ENCODE measurements at regions not wholly inside any gene's neighbourhood (a gene's known extent, or its start where the extent isn't known, plus 50 kb on each side); places are given as distances from the start of the nearest gene placed in this dataset.

DNA sequence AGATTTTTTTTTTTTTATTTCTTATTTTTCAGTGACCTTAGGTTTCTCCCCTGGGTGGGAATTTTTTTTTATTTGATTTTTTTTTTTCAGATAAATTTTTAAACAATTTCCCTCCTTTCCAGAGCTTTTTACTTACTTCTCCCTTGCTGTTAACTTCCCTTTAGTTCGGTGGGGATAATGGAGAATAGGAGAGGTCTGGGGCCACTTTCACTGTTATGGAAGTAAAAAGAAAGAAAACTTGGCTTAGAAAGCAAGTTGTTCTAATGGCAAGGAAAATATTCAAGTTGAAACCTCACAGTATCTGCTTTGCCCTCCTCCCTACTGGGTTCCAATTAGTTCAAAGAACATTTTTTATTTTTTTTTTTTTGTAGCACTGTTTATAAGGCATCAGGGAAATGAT, 537.1 kb upstream of the NXPH2 start:
- Histone ChIP-seq H3K27me3 (ENCODE audit: insufficient read depth, poor library complexity, severe bottlenecking) (no peaks in the 10 kb centered on the region), H3K4me3 (replicated peaks; ENCODE audit: insufficient read depth, low read length) (no peak overlapping the region), H3K27ac (replicated peaks) (no peak overlapping the region)
- DNase-seq (ENCODE audit: low read depth in 1 of 2, low spot score in 1 of 2) = no peak
- TF ChIP-seq GABPA (IDR thresholded peaks at IDR 0.05; ENCODE audit: low read depth) (no peak), POLR2AphosphoS5 (IDR thresholded peaks at IDR 0.05; ENCODE audit: low read depth) (no peak)
- TF ChIP-seq, protein P1, sequence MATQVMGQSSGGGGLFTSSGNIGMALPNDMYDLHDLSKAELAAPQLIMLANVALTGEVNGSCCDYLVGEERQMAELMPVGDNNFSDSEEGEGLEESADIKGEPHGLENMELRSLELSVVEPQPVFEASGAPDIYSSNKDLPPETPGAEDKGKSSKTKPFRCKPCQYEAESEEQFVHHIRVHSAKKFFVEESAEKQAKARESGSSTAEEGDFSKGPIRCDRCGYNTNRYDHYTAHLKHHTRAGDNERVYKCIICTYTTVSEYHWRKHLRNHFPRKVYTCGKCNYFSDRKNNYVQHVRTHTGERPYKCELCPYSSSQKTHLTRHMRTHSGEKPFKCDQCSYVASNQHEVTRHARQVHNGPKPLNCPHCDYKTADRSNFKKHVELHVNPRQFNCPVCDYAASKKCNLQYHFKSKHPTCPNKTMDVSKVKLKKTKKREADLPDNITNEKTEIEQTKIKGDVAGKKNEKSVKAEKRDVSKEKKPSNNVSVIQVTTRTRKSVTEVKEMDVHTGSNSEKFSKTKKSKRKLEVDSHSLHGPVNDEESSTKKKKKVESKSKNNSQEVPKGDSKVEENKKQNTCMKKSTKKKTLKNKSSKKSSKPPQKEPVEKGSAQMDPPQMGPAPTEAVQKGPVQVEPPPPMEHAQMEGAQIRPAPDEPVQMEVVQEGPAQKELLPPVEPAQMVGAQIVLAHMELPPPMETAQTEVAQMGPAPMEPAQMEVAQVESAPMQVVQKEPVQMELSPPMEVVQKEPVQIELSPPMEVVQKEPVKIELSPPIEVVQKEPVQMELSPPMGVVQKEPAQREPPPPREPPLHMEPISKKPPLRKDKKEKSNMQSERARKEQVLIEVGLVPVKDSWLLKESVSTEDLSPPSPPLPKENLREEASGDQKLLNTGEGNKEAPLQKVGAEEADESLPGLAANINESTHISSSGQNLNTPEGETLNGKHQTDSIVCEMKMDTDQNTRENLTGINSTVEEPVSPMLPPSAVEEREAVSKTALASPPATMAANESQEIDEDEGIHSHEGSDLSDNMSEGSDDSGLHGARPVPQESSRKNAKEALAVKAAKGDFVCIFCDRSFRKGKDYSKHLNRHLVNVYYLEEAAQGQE (IDR thresholded peaks at IDR 0.05; ENCODE audit: insufficient replicate concordance, low read depth) = no peak
- TF ChIP-seq, protein P2, sequence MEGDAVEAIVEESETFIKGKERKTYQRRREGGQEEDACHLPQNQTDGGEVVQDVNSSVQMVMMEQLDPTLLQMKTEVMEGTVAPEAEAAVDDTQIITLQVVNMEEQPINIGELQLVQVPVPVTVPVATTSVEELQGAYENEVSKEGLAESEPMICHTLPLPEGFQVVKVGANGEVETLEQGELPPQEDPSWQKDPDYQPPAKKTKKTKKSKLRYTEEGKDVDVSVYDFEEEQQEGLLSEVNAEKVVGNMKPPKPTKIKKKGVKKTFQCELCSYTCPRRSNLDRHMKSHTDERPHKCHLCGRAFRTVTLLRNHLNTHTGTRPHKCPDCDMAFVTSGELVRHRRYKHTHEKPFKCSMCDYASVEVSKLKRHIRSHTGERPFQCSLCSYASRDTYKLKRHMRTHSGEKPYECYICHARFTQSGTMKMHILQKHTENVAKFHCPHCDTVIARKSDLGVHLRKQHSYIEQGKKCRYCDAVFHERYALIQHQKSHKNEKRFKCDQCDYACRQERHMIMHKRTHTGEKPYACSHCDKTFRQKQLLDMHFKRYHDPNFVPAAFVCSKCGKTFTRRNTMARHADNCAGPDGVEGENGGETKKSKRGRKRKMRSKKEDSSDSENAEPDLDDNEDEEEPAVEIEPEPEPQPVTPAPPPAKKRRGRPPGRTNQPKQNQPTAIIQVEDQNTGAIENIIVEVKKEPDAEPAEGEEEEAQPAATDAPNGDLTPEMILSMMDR (IDR thresholded peaks at IDR 0.05; ENCODE audit: insufficient read depth, low read length) = no peak

DNA sequence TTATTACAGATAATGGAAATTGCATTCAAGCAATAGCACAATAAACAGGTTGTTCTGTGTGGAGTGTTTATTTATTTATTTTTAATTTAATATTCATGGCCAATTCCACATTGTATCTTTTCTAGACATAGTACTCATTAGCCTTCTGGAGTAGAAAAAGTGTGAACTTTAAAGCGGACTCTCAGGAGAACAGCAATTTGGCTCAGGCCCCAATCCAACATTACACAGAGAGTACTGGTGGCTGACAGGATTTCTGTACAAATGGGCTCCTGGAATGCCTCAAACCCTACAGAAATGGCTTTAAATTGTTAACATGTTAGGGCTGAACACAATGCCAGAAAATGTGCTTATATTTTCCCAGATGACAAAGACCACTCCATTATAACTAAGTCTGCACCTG, 533.9 kb upstream of the NXPH2 start:
- no peaks in the 10 kb centered on the region for H3K27me3 ChIP-seq (ENCODE audit: insufficient read depth, poor library complexity, severe bottlenecking)
- TF ChIP-seq SPI1 (IDR thresholded peaks at IDR 0.05; ENCODE audit: borderline replicate concordance, low read depth) (no peak), GABPA (IDR thresholded peaks at IDR 0.05; ENCODE audit: low read depth) (no peak), POLR2AphosphoS5 (IDR thresholded peaks at IDR 0.05; ENCODE audit: low read depth) (no peak)
- TF ChIP-seq, protein P1 (IDR thresholded peaks at IDR 0.05; ENCODE audit: insufficient replicate concordance, low read depth) = no peak
- TF ChIP-seq, protein P2 (IDR thresholded peaks at IDR 0.05; ENCODE audit: insufficient read depth, low read length) = no peak
- H3K27ac ChIP-seq (replicated peaks) = no peak overlapping the region
- no peak overlapping the region for H3K4me3 ChIP-seq (replicated peaks; ENCODE audit: insufficient read depth, low read length)
- no peak for DNase-seq (ENCODE audit: low read depth in 1 of 2, low spot score in 1 of 2)

DNA sequence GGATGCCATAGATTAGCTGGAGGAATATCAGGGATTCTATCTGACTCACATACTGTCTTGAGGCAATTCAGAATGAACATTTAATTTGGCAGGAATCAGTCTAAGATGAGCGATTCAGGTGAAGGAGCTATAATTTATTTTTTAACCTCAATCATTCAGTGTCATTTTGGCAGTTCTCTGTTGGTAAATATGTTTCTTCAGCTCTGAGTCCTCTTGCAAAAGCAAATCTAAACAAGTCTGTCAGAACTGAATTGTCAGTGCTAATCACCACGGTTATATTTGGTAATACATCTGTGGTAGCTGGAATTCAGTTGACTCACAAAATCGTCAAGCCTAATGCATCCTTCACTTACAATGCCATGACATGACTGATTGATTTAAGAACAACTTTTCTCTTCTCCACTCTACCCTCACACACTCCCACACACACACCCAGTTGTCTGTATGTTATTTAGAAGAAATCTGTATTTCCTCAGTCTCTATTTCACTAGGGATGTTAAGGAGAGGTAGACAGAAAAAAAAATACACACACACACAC, 516.6 kb upstream of the NXPH2 start:
- no peak overlapping the region for H3K27ac ChIP-seq (replicated peaks)

More for the DNA sequence above, 516.6 kb upstream of the NXPH2 start:
- Histone ChIP-seq H3K4me3 (replicated peaks; ENCODE audit: insufficient read depth, low read length) (no peak overlapping the region), H3K27me3 (ENCODE audit: insufficient read depth, poor library complexity, severe bottlenecking) (peaks cover 2% of the 10 kb centered on the region)
- no peak for DNase-seq (ENCODE audit: low read depth in 1 of 2, low spot score in 1 of 2)
- no peak for TF ChIP-seq POLR2AphosphoS5 (IDR thresholded peaks at IDR 0.05; ENCODE audit: low read depth)
- TF ChIP-seq, protein P1 (IDR thresholded peaks at IDR 0.05; ENCODE audit: insufficient replicate concordance, low read depth) = no peak
- TF ChIP-seq, protein P2 (IDR thresholded peaks at IDR 0.05; ENCODE audit: insufficient read depth, low read length) = no peak
- no peak for TF ChIP-seq SPI1 (IDR thresholded peaks at IDR 0.05; ENCODE audit: borderline replicate concordance, low read depth)
- TF ChIP-seq GABPA (IDR thresholded peaks at IDR 0.05; ENCODE audit: low read depth) = no peak
